ENCODE measurements at regions not wholly inside any gene's neighbourhood (a gene's known extent, or its start where the extent isn't known, plus 50 kb on each side); places are given as distances from the start of the nearest gene placed in this dataset.

GRCh38 chr14:97517566-97518234 lies 720.5 kb downstream of the VRK1 start:
- no peak for DNase-seq (ENCODE audit: low read depth)

GRCh38 chr14:97523936-97524335 lies 726.8 kb downstream of the VRK1 start:
- no peak for DNase-seq (ENCODE audit: low read depth)

GRCh38 chr14:97524589-97525319 lies 727.6 kb downstream of the VRK1 start:
- DNase-seq (ENCODE audit: low read depth), result no peak

GRCh38 chr14:97527993-97528392 lies 730.8 kb downstream of the VRK1 start:
- no peak for DNase-seq (ENCODE audit: low read depth)

- DNase-seq (ENCODE audit: low read depth), result no peak
Measured at GRCh38 chr14:97532052-97532451, 734.9 kb downstream of the VRK1 start.

- no peak for DNase-seq (ENCODE audit: low read depth)
Measured at GRCh38 chr14:97536421-97536820, 739.2 kb downstream of the VRK1 start.

GRCh38 chr14:97538749-97539410 lies 741.7 kb downstream of the VRK1 start:
- no peak for DNase-seq (ENCODE audit: low read depth)

- no peak for DNase-seq (ENCODE audit: low read depth)
Measured at GRCh38 chr14:97539411-97539795, 742.2 kb downstream of the VRK1 start.

- no peak for DNase-seq (ENCODE audit: low read depth)
Measured at GRCh38 chr14:97539884-97540283, 742.7 kb downstream of the VRK1 start.

- DNase-seq (ENCODE audit: low read depth), result no peak
Measured at GRCh38 chr14:97543221-97543620, 746.0 kb downstream of the VRK1 start.

GRCh38 chr14:97543816-97544215 lies 746.6 kb downstream of the VRK1 start:
- DNase-seq (ENCODE audit: low read depth), result no peak

- no peak for DNase-seq (ENCODE audit: low read depth)
Measured at GRCh38 chr14:97544571-97544970, 747.4 kb downstream of the VRK1 start.

- DNase-seq (ENCODE audit: low read depth), result no peak
Measured at GRCh38 chr14:97546491-97547230, 749.5 kb downstream of the VRK1 start.

- no peak for DNase-seq (ENCODE audit: low read depth)
Measured at GRCh38 chr14:97550463-97550862, 753.3 kb downstream of the VRK1 start.

GRCh38 chr14:97554597-97554996 lies 757.4 kb downstream of the VRK1 start:
- DNase-seq (ENCODE audit: low read depth), result no peak

GRCh38 chr14:97564334-97564733 lies 767.2 kb downstream of the VRK1 start:
- DNase-seq (ENCODE audit: low read depth), result no peak

GRCh38 chr14:97571201-97571600 lies 774.0 kb downstream of the VRK1 start:
- DNase-seq (ENCODE audit: low read depth), result no peak

GRCh38 chr14:97571866-97572555 lies 774.8 kb downstream of the VRK1 start:
- DNase-seq (ENCODE audit: low read depth), result no peak

- DNase-seq (ENCODE audit: low read depth), result no peak
Measured at GRCh38 chr14:97572583-97573458, 775.6 kb downstream of the VRK1 start.

- no peak for DNase-seq (ENCODE audit: low read depth)
Measured at GRCh38 chr14:97575677-97576076, 778.5 kb downstream of the VRK1 start.

- DNase-seq (ENCODE audit: low read depth), result no peak
Measured at GRCh38 chr14:97578982-97579548, 781.9 kb downstream of the VRK1 start.

All from GM04504 (cell line).